Thyroid gland (tissue), 4 donors: ENCODE measurements at regions not wholly inside any gene's neighbourhood (a gene's known extent, or its start where the extent isn't known, plus 50 kb on each side); places are given as distances from the start of the nearest gene placed in this dataset.

Source experiments
- POLR2A ChIP-seq, 2 donors: fragments of 450-650 bp; IDR thresholded peaks; one replicate each; pipeline ENCODE4 v1.6.1; 2017; ENCODE audit warnings: antibody characterized with exemption in 2 of 2, mild to moderate bottlenecking in 2 of 2, moderate library complexity in 1 of 2
- TF ChIP-seq, protein P1 (sequence below), 6 experiments: fragments of 200-600 bp in 3 of 6; fragments of 450-650 bp in 3 of 6; sonication (generic) in 3 of 6; IDR thresholded peaks; one replicate each; pipeline ENCODE4 v1.5.1; 2016 to 2019; ENCODE audit warnings: antibody characterized with exemption in 6 of 6, mild to moderate bottlenecking in 2 of 6, inconsistent platforms in 1 of 6, moderate library complexity in 1 of 6

DNA sequence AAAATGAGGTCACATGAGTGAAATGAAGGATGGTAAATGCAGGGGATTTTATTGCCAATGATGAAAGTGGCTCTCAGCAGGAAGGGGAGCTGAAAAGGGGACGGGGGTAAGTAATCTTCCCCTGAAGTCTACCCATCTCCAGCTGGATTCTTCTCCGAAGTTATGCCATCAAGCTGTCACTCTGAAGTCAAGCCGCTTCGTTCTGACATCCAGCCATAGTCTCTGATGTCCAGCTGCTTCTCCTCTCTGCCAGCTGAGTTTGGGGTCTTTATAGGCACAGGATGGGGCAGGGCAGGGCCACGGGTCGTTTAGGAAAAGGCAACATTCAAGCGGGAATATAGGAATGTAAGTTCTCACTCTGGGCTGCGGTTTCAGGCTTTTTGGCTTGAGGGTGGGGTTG is 181.9 kb upstream of the ANO3 start:
- no peak for TF ChIP-seq POLR2A (IDR thresholded peaks at IDR 0.05)
- TF ChIP-seq, protein P1, sequence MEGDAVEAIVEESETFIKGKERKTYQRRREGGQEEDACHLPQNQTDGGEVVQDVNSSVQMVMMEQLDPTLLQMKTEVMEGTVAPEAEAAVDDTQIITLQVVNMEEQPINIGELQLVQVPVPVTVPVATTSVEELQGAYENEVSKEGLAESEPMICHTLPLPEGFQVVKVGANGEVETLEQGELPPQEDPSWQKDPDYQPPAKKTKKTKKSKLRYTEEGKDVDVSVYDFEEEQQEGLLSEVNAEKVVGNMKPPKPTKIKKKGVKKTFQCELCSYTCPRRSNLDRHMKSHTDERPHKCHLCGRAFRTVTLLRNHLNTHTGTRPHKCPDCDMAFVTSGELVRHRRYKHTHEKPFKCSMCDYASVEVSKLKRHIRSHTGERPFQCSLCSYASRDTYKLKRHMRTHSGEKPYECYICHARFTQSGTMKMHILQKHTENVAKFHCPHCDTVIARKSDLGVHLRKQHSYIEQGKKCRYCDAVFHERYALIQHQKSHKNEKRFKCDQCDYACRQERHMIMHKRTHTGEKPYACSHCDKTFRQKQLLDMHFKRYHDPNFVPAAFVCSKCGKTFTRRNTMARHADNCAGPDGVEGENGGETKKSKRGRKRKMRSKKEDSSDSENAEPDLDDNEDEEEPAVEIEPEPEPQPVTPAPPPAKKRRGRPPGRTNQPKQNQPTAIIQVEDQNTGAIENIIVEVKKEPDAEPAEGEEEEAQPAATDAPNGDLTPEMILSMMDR (IDR thresholded peaks at IDR 0.05), result no peak
